GM21717 (cell line): ENCODE measurements at regions not wholly inside any gene's neighbourhood (a gene's known extent, or its start where the extent isn't known, plus 50 kb on each side); places are given as distances from the start of the nearest gene placed in this dataset.

ENCODE experiments used
- ATAC-seq: cut with Tn5 transposase; IDR thresholded peaks from one replicate; pipeline ENCODE4 v1.9.1; 2021; ENCODE audit warnings: mild to moderate bottlenecking, moderate library complexity; ENCODE audit not compliant: unreplicated experiment

DNA sequence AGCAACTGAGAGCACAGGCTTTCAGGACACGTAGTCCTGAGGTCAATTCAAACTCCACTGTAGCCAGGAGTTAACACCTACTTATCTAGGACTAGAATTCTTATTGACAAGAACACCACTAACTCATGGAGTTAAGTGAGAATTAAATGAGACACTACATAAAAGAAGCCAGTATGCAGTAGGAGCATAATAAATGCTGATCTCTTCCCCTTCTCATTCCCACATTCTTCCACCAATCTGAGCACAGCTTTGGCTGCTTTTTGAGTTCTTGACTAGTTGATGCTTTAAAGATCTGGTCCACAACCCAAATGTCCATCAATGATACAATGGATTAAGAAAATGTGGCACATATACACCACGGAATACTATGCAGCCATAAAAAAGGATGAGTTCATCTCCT lies 55.2 kb downstream of the TTC32 start:
- ATAC-seq: no peak

GRCh38 chr2:19846030-19846429 lies 55.8 kb downstream of the TTC32 start:
- ATAC-seq: no peak

GRCh38 chr2:19845323-19845920 lies 56.4 kb downstream of the TTC32 start:
- no peak for ATAC-seq

GRCh38 chr2:19844750-19845149 lies 57.0 kb downstream of the TTC32 start:
- ATAC-seq: no peak

GRCh38 chr2:19843992-19844515 lies 57.7 kb downstream of the TTC32 start:
- ATAC-seq: no peak

- no peak for ATAC-seq
Measured at GRCh38 chr2:19841918-19842693, 59.7 kb downstream of the TTC32 start.

DNA sequence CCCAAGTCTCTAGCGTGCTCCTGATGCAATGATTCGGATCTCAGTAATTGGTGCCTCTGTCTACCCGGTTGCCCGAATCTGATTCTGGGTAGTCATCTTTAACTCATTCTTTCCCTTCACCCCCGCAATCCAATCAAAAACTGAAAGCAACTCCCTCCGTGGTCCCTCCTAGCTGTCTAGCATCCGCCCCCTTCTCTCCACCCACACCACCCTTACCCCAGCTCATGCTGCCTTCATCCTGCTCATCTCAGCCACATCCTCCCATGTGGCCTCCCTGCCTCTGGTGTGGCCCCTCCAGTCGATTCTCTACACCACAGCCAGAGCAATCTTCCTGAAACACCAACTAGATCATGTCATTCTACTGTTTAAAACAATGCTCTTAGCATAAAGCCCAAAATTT lies 62.3 kb downstream of the TTC32 start:
- ATAC-seq: no peak

DNA sequence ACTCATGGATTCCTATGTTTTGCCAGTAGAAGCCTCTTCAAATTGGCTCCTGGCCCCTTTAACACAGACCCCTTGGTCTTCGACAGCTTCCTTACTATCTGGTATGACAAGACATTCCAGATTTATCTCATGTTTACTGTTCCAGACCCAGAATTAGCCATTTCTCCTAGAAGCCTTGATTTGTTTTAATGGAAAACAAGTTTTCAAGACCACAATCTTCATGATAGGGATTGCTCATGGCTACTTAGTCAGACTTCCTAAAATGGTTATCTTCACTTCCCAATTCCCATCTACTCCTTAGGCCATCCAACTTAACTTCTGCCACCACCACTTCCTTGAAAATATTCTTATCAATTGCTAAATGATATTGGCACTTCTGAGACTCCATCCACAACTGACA lies 63.2 kb downstream of the TTC32 start:
- ATAC-seq: no peak

DNA sequence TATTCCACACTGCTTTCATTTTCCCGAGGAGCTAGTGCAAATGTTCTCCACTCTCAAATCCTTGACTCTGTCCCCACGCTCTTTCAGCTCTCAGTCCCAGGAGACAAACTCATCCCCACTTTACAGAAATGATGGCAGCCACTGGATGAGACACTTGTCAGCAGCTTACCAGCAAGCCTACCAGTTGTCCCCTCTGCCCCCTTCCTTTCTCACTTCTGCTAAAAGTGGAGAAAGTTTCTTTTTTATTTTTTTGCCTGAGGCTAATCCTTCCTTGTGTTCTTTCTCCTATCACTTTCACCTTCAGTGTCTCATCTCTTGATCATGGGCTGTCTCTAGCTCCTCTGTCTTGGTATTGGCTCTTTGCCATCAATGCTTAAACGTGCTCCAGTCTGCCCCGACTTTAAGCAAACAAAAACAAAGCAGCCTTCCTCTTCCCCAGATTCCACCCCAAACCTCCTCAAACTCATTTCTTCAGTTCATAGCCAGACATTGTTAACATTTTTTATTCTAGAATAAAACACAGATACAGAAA lies 64.5 kb downstream of the TTC32 start:
- ATAC-seq: no peak

- ATAC-seq: no peak
Measured at GRCh38 chr2:19835781-19836281, 66.0 kb downstream of the TTC32 start.

DNA sequence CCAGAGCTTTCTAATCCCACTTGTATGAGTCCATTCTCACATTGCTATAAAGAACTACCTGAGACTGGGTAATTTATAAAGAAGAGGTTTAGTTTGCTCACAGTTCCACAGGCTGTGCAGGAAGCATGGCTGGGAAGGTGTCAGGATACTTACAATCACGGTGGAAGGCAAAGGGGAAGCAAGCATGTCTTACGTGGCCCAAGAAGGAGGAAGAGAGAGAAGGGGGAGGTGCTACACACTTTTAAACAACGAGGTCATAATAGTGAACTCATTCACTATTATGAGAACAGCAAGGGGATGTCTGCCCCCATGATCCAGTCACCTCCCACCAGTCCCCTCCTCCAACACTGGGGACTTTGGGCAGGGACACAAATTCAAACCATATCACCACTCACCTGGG lies 67.8 kb downstream of the TTC32 start:
- ATAC-seq: no peak

DNA sequence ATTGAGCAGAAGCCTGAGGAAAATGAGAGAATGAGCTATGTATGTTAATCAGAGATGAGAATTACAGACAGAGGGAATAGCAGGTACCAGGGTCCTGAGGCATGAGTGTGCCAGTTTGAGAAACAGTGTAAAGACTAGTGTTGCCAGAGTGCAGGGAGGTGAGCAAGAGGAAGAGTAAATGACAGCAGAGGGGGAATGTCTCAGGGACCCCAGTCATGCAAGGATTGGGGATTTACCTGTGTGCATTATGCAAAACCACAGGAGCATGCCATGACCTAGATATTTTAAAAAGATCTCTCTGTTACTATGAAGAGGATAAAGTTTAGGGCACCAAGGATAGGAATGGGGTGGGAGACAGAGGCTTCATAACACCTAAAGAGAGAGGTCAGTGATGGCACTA lies 72.1 kb downstream of the TTC32 start:
- no peak for ATAC-seq

DNA sequence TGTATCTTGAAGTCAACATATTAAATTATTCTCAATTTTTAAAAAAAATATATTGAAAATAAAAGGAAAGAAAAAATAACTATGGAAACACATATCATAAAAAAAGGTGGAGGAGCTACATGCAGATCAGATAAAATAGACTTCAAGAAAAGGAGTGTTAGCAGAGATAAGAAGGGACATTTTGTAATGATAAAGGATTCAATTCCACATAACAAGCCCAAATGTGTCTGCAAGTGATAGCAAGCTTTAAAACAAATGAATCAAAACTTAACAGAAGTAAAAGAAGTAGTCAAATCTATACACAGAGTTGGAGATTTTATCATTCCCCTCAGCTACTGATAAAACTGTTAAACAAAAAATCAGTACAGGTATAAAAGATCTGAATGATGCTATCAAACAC lies 74.9 kb downstream of the TTC32 start:
- ATAC-seq: no peak

DNA sequence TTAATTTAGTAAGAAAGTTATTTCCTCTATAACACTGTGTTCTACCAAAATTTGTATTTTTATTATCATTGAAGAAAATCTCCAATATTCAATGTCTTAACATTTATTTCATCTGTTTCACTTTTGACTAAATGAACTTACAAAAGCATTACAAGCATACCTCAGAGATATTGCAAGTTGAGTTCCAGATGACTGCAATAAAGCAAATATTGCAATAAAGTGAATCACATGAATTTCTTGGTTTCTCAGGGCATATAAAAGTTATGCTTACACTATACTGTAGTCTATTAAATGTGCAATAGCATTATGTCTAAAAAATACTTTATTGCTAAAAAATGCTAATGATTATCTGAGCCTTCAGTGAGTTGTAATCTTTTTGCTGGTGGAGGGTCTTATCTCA lies 78.3 kb downstream of the TTC32 start:
- ATAC-seq: no peak

GRCh38 chr2:19819097-19820065 lies 82.4 kb downstream of the TTC32 start:
- ATAC-seq: no peak

DNA sequence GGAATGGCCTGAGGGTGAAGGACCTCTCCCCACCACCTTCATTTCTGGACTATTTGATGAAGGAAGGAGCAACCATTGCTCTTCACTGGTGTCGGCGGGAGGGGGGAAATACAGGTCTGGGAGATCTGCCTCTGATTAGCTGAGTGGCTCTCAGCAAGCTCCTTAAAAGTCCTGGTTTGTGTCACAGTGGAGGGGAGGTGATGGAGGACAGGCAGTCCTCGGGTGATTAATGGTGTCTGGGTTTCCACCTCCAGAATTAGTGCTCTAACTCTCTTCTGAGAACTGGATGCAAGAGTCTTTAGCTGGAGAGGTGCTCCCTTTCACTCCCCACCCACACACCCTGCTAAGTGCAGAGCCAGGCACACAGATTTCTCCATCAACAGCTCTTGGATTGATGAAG lies 83.2 kb downstream of the TTC32 start:
- ATAC-seq: no peak

- no peak for ATAC-seq
Measured at GRCh38 chr2:19818039-19818438, 83.7 kb downstream of the TTC32 start.

- ATAC-seq: no peak
Measured at GRCh38 chr2:19815746-19816145, 86.0 kb downstream of the TTC32 start.

DNA sequence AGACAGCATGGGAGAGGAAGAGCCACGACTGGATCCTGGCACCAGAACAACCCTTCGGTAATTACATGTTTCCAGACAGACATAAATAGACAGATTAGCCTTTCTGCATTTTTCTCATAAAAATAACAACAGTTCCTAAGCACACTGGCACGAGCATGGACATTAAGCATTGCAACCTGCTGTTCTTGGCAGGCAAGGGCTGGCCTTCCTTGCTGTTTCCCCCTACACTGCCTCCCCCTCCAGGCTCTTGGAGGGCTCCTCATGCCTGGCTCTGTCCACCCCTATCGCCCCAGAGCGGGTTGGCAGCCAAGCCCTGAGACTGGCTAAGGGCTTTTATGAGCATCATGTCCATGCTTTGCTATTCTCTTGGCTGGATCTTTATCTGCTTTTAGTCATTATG lies 89.6 kb downstream of the TTC32 start:
- no peak for ATAC-seq

DNA sequence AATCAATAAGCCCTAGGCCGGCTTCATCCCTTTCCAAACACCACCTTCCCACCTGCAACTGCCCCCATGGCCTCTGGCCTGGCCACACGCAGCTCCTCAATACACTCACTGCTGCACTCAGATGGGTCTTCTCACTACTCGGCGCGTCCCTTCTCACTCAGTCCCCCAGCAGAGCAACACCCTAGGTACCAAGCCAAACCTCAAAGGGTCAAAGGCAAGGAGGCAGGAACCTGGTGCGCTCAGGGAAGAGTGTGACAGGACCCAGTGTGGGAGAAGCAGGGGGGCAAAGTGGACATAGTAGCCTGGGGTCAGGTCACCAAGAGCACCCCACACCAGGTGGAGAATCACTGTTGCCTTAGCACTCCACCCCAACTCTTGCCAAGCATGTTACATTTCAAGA lies 90.6 kb downstream of the TTC32 start:
- no peak for ATAC-seq

GRCh38 chr2:19810637-19811036 lies 91.1 kb downstream of the TTC32 start:
- ATAC-seq: no peak
